Mononuclear cell (primary cell): ENCODE measurements at regions not wholly inside any gene's neighbourhood (a gene's known extent, or its start where the extent isn't known, plus 50 kb on each side); places are given as distances from the start of the nearest gene placed in this dataset.

Experiments used
- H3K27me3 ChIP-seq: 2 replicates; pipeline ENCODE4 v1.6.0; 2011; ENCODE audit warnings: low read length, control low read depth; ENCODE audit not compliant: insufficient read depth
- H3K4me1 ChIP-seq: 2 replicates; pipeline ENCODE4 v1.5.1; 2011; ENCODE audit warnings: mild to moderate bottlenecking, low read length, control low read depth; ENCODE audit not compliant: insufficient read depth
- H3K4me3 ChIP-seq: 2 replicates; pipeline ENCODE4 v1.5.1; 2011; ENCODE audit warnings: mild to moderate bottlenecking, low read length, moderate library complexity
- H3K9me3 ChIP-seq: 2 replicates; pipeline ENCODE4 v1.5.1; 2011; ENCODE audit warnings: low read depth, mild to moderate bottlenecking, control low read depth, low read length

DNA sequence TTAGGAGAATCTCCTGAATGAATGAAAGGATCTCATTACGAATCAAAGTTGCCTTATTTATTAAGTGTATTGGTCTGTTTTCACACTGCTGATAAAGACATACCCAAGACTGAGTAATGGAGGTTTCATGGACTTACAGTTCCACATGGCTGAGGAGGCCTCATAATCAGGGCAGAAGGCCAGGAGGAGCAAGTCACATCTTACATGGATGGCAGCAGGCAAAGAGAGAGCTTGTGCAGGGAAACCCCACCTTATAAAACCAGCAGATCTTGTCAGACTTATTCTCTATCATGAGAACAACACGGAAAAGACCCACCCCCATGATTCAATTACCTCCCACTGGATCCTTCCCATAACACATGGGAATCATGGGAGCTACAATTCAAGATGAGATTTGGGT is 785.2 kb upstream of the POU3F3 start:
- no peaks in the 10 kb centered on the region for H3K4me1 ChIP-seq
- no peak overlapping the region for H3K4me3 ChIP-seq
- peaks cover 2% of the 10 kb centered on the region for H3K9me3 ChIP-seq
- H3K27me3 ChIP-seq, result no peaks in the 10 kb centered on the region

DNA sequence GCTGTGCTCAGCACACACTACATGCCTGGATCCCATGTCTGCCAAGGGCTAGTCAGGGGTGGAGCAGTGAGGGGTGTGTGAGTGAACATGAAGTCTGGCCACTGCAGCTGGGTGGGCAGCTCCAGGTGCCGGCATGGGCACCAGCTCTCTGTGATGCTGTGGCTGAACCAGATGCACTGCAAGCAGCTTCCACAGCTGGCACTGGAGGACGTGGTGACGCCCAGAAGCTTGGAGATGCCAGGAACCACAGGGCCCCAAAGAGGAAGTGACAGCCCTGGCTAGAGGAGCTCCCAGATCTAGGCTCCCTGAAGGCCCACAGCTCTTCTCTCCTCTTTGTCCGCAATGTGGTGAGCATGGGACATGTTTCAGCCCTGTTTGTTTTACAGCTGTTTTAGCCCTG is 776.3 kb upstream of the POU3F3 start:
- H3K9me3 ChIP-seq, result no peaks in the 10 kb centered on the region
- no peaks in the 10 kb centered on the region for H3K27me3 ChIP-seq
- no peak overlapping the region for H3K4me3 ChIP-seq
- H3K4me1 ChIP-seq, result no peaks in the 10 kb centered on the region

DNA sequence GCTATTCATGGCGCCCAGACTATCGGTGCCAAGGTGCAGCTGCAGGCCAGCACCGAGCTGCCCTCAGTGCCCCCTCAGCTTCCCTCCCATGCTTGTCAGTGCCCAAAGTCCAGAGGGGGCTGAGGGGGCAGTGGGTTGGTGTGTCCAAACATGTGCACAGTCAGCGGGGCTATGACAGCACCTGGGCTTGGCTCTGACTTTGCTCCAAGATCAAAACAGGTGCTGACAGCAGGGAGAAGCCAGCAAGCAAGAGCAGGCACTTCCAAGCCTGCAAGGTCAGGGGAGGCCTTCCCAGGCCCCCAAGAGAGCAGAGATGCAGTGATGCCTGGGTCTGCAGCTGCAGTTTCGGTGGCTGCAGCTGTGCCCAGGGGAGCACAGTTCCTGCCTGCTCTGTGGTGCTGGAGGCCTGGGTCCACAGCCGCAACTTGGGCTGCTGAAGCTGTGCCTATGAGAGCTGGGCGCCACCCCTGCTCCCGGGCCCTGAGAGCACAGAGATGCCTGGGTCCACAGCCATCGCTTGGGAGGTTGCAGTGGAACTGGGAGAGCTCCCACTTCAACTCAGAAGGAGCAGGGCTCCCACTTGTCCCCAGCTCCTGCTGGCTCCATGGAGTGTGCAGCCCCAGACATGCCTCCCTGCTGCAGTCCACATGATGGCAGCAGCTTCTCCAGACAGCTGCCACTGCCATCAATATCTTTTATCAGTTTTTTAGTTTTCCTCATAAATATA is 775.3 kb upstream of the POU3F3 start:
- H3K4me1 ChIP-seq, result no peaks in the 10 kb centered on the region
- no peaks in the 10 kb centered on the region for H3K9me3 ChIP-seq
- H3K27me3 ChIP-seq, result no peaks in the 10 kb centered on the region
- no peak overlapping the region for H3K4me3 ChIP-seq

DNA sequence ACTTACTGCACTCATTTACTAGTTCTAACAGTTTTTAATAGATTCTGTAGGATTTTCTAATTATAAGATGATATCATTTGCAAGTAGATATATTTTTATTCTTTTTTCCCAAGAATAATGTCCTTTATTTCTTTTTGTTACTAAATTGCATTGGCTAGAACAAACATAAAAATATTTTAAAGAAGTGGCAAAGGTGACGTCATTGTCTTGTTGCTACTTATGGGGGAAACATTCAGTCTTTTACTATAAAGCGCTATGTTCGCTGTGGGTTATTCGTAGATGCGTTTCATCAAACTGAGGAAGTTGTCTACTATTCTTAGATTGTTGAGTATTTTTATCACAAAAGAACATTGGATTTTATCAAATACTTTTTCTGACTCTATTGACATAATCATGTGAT is 765.2 kb upstream of the POU3F3 start:
- Histone ChIP-seq H3K9me3 (no peaks in the 10 kb centered on the region), H3K27me3 (no peaks in the 10 kb centered on the region), H3K4me3 (no peak overlapping the region), H3K4me1 (no peaks in the 10 kb centered on the region)

DNA sequence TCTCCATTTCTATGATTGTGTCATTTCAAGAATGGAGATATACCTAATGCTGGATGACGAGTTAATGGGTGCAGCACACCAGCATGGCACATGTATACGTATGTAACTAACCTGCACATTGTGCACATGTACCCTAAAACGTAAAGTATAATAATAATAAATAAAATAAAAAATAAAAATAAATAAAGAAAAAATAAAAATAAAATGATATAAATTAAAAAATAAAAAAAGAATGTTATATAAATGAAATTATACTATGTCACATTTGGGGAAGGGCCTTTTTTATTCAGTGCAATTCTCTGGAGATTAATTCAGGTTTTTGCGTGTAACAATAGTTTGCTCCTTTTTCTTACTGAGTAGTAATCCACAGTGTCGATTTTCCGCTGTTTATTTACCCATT is 763.5 kb upstream of the POU3F3 start:
- H3K27me3 ChIP-seq, result no peaks in the 10 kb centered on the region
- H3K4me3 ChIP-seq, result no peak overlapping the region
- no peaks in the 10 kb centered on the region for H3K9me3 ChIP-seq
- H3K4me1 ChIP-seq, result no peaks in the 10 kb centered on the region

DNA sequence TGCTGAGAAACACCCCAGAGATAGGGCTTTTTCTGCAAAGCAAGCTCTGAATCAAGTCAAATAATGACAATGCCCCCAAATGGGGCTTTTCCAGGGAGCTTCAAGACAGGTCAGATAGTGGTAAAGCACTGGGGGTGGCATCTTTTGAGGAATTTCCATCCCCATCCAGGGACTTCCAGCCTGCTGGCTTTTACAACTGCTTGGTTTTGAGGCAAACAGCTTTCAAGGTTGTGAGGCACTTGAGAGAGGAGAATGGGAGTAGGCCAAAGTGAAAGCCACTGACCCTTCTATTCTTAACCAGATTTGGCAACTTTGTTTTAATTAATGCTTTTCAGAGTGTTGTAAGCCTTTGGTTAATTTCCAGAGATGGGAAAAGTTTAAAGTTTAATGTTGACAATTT is 762.0 kb upstream of the POU3F3 start:
- no peak overlapping the region for H3K4me3 ChIP-seq
- no peaks in the 10 kb centered on the region for H3K4me1 ChIP-seq
- no peaks in the 10 kb centered on the region for H3K9me3 ChIP-seq
- H3K27me3 ChIP-seq, result no peaks in the 10 kb centered on the region

DNA sequence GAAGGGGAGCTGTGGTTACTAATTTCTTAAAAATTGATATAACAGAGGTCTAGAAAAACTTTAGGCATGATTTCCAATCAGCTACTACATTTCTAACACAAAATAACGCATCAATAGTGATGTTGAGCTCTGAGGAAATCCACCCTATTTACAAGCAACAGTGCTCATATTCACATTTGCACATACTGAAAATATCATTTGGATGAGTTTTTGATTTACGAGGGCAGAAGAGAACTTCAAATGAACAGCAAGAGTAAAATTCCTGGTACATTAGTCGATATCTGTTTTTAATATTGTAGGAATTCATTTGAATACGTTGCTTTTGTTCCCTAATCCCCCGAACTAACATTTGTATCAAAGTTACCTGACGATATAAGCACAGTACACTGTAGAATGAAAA is 761.0 kb upstream of the POU3F3 start:
- H3K9me3 ChIP-seq, result no peaks in the 10 kb centered on the region
- no peak overlapping the region for H3K4me3 ChIP-seq
- no peaks in the 10 kb centered on the region for H3K4me1 ChIP-seq

DNA sequence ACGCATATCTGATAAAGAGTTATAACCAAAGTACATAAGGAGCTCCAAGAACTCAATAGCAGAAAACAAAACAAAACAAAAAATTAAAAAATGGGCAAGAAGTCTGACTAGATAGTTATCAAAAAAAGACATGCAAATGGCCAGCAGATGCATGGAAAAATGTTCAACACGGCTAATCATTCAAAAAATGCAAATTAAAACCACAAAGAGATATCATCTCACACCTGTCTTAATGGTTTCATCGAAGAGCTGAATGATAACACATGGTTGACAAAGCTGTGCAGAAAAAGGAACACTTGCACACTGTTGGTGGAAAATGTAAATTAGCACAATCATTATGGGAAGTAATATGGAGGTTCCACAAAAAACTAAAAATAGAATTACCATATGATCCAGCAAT is 751.3 kb upstream of the POU3F3 start:
- Histone ChIP-seq H3K4me1 (no peaks in the 10 kb centered on the region), H3K27me3 (no peaks in the 10 kb centered on the region), H3K9me3 (peaks cover 4% of the 10 kb centered on the region), H3K4me3 (no peak overlapping the region)

More for the DNA sequence above, 761.0 kb upstream of the POU3F3 start:
- H3K27me3 ChIP-seq, result no peaks in the 10 kb centered on the region

DNA sequence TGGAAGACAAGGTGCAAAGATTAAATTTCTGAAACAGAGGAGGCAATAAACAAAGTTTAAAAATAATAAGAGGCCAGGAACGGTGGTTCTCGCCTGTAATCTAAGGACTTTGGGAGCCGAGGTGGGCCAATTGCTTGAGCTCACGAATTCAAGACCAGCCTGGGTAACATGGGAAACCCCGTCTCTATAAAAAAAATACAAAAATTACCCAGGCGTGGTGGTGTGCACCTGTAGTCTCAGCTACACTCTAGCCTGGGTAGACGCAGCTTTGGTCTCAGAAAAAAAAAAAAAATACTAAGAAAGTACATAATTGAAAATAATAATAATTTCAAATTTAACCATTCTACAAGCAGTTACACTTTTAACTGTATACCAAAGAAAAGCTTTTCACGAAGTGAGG is 744.6 kb upstream of the POU3F3 start:
- H3K4me3 ChIP-seq, result no peak overlapping the region
- no peaks in the 10 kb centered on the region for H3K27me3 ChIP-seq
- H3K9me3 ChIP-seq, result peaks cover 7% of the 10 kb centered on the region
- no peaks in the 10 kb centered on the region for H3K4me1 ChIP-seq

DNA sequence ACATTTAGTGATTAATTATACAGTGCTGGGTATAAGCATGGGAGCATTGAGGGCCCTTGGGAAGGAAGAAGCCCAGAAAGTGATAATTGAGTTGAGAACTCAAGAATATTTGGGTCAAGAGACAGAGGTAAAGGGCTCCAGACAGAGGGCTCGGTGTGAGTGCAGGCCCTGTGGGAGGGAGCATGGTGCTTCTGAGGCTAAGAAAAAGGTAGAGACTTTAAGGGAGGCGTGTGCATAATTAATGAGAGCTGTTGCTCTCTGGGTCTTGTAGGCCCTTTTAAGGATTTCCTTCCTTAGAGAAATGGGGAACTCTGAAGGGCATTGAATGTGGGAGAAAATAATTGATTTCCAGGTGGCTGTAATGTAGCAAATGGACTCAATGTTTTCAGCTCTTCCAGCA is 735.0 kb upstream of the POU3F3 start:
- no peaks in the 10 kb centered on the region for H3K4me1 ChIP-seq
- H3K27me3 ChIP-seq, result no peaks in the 10 kb centered on the region
- H3K9me3 ChIP-seq, result no peaks in the 10 kb centered on the region
- no peak overlapping the region for H3K4me3 ChIP-seq

DNA sequence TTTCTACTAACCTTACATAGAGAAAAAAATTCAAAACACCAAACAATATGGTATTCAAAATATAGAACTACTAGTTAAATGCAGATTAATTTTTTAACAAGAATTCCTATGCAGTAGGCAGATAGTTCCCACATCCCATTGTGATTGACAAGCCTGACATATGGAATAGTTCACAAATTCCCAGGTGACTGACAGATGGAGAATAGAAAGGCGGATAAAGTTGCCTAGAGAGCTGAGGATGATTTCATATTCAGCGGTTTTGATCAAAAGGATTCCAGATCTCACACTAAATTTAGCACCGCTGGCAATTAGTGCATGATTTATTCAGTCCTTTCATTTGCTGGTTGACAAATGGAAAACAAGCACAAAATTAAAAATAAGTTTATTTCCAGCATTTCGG is 733.7 kb upstream of the POU3F3 start:
- Histone ChIP-seq H3K9me3 (no peaks in the 10 kb centered on the region), H3K4me3 (no peak overlapping the region), H3K4me1 (no peaks in the 10 kb centered on the region), H3K27me3 (no peaks in the 10 kb centered on the region)

DNA sequence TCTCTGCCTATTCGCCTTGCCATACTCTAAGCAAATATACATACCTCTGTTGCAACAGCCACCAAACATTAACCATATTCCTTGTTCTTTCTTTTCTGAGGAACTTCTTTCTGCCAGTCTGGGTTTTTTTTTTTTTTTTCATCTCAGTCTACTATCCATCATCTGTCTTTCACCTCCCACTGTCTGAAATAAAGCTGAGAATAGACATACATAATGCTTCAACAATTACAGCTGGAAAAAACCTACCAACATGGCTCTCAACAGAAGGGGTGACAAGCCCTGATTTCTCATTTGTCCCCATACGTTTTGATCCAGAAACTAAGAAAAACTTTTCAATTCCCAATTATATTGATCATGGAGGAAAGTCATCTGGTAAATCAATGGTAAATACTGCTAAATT is 728.8 kb upstream of the POU3F3 start:
- Histone ChIP-seq H3K4me1 (no peaks in the 10 kb centered on the region), H3K4me3 (no peak overlapping the region)

DNA sequence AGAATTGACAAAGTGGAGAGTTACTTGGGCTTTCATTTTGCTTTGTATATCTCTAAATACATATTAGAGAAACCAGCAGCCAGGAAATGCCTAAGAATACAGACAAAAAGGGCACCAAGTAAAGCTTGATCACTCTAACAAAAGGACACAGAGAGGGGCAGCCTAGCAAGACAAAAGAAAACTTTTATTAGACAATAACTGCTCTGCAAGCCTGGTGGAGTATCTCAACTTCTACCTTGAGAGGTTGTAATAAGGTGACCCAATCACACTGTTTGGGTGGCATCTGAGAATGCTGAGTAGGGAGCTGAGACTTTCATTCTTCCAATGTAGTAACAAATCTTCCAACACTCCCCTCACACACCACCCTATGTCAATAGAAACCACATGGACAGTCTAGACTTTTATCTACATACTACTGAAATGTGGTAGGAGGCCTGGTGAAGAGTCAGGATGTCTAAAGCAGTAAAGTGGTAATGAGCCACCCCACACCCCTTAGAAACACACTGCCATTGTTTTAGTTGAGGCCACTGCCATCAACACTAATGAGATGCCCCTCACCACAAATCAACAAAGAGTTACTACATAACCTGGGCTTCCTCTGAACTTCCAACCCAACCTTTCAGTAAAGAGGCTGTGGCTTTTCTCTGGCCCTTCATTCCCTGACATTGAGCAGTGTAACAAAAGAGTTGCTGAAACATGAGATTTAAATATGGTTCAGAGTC is 726.7 kb upstream of the POU3F3 start:
- Histone ChIP-seq H3K4me1 (no peaks in the 10 kb centered on the region), H3K9me3 (no peaks in the 10 kb centered on the region), H3K4me3 (no peak overlapping the region), H3K27me3 (no peaks in the 10 kb centered on the region)

More for the DNA sequence above, 728.8 kb upstream of the POU3F3 start:
- Histone ChIP-seq H3K9me3 (no peaks in the 10 kb centered on the region), H3K27me3 (no peaks in the 10 kb centered on the region)

DNA sequence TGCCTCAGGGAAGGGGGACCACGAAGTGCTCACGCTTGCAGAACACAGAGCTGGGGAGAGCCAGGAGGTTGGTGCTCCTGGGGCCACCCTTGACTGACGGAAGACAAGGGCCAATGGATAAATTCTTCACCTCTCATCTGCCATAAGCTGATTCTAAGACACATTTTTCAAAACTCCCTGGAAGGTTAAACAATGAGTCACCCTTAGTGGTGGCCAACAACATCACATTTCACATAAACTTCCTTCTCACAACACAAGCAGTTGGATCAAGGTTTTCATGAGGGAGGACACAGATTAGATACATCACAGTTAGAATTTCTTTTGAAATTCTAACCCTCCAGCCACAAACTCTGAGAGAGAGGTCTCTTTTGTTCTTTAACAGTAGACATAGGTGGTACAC is 713.6 kb upstream of the POU3F3 start:
- no peak overlapping the region for H3K4me3 ChIP-seq
- H3K9me3 ChIP-seq, result no peaks in the 10 kb centered on the region
- H3K27me3 ChIP-seq, result no peaks in the 10 kb centered on the region
- no peaks in the 10 kb centered on the region for H3K4me1 ChIP-seq

DNA sequence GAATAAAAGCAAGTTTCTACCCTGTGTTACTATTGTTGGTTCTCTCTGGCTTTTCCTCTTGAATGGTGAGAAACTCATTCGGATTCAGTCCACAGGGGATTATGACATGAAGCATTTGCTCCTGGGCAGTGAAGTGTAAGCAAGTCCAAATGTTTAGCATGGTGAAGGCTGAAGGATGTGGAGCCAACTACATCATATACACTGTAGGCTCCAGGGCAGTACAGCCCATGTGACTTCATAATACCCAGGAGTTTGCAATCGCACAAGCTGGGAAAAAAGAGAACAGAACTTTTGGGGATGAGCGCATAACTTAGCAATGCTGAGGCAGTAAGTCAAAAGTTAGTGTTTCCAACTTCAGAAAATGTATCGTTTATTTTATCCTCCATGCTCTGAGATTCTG is 695.7 kb upstream of the POU3F3 start:
- H3K27me3 ChIP-seq, result no peaks in the 10 kb centered on the region
- no peaks in the 10 kb centered on the region for H3K9me3 ChIP-seq
- no peak overlapping the region for H3K4me3 ChIP-seq

DNA sequence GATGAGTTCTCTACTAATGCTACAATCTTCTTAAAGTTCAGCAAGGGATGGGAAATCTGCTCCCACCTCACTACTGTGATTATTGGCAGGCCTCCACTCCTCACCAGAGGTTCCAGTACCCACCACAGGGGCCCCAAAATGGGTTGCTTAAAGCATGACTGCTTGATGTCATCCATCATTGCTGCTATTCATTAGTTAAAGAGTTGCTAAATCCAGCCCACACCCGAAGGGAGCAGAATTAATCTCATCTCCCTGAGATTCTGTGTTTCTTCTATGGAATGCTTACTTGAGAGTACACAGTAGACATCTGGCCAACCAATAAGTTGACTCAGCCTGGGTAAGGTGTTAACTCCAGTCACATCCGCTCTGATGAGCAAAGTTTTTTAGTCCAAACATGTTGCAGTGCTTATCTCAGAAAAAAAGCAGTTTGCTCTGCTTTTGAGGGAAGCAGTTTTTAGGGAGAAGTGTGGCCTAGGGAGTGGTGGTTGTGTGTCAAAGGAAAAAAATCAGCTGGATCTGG is 690.2 kb upstream of the POU3F3 start:
- Histone ChIP-seq H3K4me1 (no peaks in the 10 kb centered on the region), H3K9me3 (no peaks in the 10 kb centered on the region), H3K27me3 (no peaks in the 10 kb centered on the region), H3K4me3 (no peak overlapping the region)

More for the DNA sequence above, 695.7 kb upstream of the POU3F3 start:
- no peaks in the 10 kb centered on the region for H3K4me1 ChIP-seq
